ENCODE measurements at regions not wholly inside any gene's neighbourhood (a gene's known extent, or its start where the extent isn't known, plus 50 kb on each side); places are given as distances from the start of the nearest gene placed in this dataset.

DNA sequence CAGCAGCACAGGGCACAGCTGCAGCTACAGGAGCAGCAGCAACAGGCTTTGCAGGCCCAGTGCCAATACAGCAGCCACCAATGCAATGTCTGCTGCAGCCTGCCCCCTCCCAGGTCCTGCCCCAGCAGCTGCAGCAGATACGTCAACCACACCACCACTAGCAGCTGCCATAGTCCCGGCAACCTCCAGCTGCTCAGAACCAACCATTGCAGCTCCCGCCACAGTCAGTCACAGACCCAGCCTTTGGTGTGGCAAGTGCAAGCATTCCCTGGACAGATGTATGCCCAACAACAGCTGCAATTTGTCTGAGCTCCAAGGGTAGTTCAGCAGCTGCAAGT lies 53.3 kb upstream of the TUBA3E start:
- TF ChIP-seq EZH2 (IDR thresholded peaks at IDR 0.05; ENCODE audit: insufficient read depth, poor library complexity, severe bottlenecking): no peak
- no peak for TF ChIP-seq EZH2phosphoT487 (IDR thresholded peaks at IDR 0.05; ENCODE audit: insufficient read depth, low read depth)
